T1000 (cell line): ENCODE measurements at regions not wholly inside any gene's neighbourhood (a gene's known extent, or its start where the extent isn't known, plus 50 kb on each side); places are given as distances from the start of the nearest gene placed in this dataset.

Source experiments
- DNase-seq: peaks from one replicate; lab custom pipeline; 2025; ENCODE audit warnings: mixed read lengths; lab: John Stamatoyannopoulos, UW

DNA sequence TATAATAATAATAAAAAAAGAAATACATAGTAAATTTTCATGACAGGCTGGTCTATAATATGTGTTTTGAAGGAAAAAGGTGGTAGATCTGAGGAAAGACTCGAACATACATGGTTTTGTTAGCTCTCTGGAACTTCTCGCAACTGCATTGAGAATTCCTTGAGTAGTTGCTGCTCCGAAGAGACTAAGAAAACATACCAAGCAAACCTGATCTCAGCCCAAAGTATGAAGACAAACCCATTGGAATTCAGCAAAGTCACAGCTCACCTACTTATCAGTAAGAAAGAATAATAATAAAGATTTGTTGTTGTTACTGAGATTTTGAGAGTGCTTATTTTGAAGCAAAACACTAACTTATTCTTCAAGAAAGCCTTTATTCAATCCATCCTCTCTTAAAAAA, 1107.1 kb upstream of the EYS start:
- no peak for DNase-seq

DNA sequence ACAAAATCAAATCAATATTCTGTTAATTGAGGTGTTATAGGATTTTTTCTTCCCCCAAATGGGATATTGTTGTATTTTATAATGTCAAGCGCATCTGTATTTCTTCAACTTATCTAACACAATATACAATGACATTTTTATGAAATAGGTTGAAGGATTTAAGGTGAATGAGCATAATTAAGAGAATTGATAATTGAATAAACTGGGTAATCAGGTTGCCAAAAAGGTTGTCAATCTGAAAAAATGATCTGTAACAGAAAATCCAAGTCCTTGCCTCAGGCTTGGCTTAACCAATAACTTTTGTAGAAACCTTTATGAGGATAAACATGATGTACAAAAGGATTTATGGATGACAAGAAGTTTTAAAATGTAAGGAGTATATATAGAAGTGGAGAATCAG, 1101.7 kb upstream of the EYS start:
- no peak for DNase-seq

GRCh38 chr6:66796987-66797386, 1090.0 kb upstream of the EYS start:
- no peak for DNase-seq

DNA sequence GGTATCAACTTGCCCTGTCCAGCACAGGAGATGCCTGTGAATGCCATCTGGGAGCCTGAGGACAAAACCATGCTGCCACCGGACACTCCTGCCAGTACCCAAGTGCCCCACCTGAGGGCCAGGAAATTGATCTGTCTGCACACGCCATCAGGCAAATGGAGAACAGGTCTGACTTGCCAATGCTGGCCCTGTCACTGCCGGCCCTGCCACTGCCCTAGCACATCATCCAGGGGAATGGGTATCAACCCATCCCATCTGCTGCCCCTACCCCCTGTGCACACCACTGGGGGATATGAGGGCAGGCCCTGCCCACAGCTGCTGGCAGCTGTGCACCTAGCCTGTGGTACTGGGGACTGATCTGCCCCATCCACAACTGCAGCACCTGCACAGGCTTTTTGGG, 1081.6 kb upstream of the EYS start:
- DNase-seq, result no peak

DNA sequence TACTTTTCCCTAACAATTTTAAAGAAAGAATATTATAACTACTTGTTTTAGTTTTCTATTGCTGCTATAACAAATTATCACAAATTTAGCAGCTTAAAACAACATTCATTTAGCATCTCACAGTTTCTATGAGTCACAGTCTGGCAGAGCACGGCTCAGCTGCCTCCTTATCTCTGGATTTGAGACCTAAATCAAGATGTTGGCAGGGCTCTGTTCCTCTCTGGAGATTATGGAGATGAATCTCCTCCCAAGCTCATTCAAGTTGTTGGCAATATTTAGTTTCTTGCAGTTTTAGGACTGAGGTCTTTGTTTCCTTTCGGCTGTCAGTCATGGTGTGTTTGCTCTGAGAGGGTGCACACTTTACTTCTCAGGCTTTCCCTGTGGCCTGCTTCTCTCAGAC, 1065.8 kb upstream of the EYS start:
- DNase-seq, result no peak

GRCh38 chr6:66771626-66772025, 1064.6 kb upstream of the EYS start:
- DNase-seq, result no peak

DNA sequence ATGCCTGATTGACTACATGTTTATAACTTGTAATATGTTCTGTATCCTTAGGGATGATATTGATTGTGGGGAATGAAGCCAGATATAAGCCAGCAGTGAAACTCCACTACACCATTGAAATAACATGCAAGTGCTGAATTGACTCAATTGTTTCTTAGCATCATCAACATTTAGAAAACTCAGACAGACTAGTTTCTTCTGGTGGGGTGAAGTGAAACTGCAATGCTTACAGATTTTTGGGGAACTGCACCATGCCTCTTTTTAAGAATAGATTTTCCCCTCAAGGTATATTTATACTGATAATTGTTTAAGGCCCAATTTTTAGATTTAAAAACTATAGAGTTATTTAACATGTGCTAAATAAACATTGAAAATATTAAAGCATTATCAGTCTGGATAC, 1044.6 kb upstream of the EYS start:
- DNase-seq, result no peak

DNA sequence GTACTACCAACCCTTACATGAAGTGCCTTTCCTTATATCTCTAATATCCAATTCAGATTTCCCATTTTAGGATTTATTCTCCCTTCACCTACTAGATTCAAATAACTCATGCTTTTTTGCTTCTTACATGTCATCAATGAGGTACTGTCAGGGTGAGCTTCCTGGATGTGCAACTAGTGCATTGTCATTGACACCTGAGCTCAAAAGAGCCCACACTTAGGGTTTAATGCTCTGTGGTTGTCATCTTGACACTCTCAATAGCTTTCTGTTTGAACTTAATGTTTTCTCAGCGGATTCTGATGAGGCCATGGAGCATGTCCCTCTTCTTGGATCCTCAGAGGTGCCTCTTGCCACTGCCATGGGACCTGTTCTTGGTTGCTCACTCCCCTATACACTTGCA, 1033.3 kb upstream of the EYS start:
- DNase-seq, result no peak

DNA sequence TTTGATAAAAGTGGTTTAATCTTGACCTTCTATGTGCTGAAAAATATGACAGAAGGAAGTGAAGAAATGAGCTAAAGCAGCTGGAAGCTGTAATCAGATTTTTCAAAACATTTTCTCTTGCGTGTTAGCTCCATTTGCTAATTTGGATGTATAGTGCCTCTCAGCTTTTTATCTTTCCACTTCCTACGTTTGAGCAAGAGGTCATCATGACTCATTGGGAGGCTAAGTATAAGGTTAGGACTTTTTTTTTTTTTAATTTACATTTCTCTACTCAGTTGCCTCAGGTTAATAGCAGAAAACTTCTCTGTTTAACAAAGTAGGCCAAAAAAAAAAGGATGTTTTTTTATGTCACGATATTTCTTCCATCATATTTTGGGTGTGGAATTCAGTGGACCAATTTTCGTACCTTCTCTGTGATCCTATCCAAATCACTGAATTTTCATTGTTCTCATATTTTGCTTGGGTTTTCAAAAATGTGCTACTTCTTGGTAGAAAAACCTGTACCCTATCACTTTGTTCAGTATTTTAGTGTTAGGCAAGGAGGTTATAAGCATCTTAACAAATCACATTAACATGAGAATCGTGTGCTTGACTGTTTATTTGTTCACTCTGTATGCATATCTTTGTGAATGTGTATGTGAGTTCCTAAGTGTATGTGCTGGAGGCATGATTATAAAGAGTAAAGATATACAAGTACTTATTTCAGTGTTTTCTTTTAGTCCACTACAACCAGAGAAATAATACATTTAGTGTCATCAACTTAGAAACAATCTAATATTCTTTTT, 1028.3 kb upstream of the EYS start:
- DNase-seq, result no peak

DNA sequence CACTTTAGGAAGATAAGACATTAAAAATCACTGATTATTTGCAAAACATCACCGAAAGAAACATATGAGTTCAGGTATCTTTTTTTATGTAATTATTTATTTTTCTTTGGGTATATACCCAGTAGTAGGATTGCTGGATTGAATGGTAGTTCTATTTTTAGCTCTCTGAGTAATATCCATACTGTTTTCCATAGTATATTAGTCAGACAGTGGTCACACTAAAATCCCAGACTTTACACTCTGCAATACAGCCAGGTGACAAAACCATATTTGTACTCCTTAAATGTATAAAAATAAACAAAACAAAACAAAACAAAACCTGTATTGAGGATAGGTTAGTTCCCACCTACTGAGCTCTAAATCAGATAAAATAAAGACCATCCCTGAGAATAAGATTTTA, 1024.3 kb upstream of the EYS start:
- DNase-seq, result no peak

- DNase-seq, result no peak
Measured at GRCh38 chr6:66725670-66726069, 1018.6 kb upstream of the EYS start.

GRCh38 chr6:66717801-66718200, 1010.8 kb upstream of the EYS start:
- DNase-seq, result no peak

GRCh38 chr6:66699385-66699784, 992.4 kb upstream of the EYS start:
- DNase-seq, result no peak

DNA sequence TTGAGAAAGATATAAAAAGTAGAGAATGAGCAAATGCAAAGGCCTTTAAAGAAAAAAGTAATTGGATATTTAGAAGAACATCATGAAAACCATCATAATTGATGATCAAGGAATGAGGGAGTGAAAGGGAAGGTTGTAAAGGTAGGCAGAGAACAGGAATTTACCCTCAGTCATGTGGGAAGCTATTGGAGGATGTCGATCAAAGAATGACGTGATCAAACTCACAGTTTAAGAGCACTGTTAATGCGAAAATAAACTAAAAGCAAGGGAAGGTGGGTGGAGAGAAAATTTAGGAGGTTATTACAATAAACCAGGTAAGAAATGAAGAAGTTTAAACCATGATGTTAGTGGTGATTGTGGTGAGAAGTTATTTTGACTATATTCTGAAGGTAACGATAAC, 982.6 kb upstream of the EYS start:
- no peak for DNase-seq

DNA sequence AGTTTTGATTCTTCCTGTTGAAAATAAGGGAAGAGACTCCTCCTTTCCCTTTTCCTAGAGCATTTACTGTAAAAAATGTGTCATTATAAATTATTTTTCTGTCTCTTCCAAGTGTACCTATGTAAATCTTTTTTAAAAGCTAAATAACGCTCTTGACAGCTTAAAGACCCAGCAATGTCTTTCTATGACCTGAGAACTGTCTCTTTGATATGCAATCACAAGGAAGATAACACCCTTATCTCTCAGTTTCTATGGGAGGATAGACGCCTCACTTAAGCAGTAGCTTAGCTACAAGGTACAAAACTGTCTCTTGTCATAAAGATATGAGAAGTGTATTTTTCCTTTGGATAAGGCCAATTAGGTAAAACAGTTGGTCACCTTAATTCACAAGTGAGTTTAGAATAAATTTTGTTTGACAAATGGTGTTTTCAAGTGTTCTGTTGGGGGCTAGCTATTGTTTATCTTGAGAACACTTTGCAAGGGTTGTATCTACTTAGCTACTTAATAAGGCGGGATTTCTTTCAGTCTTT, 980.6 kb upstream of the EYS start:
- no peak for DNase-seq

DNA sequence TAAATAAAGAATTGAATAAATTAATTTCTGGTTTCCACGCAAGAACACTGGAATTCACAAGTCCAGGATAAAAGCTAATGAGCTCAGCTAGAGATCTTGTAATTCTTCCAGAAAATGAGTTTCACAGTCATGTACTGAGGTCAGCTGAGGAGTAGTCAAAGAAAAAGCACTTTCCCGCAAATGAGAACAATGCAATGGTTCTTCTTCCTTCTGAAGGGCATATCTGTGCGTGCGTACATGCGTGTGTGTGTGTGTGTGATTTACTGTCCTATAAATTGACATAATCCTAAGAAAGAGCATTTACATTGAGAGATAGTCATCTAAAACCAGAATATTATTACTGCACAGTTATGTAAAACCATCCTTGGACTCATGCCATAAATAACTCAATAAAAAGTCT, 968.9 kb upstream of the EYS start:
- no peak for DNase-seq

DNA sequence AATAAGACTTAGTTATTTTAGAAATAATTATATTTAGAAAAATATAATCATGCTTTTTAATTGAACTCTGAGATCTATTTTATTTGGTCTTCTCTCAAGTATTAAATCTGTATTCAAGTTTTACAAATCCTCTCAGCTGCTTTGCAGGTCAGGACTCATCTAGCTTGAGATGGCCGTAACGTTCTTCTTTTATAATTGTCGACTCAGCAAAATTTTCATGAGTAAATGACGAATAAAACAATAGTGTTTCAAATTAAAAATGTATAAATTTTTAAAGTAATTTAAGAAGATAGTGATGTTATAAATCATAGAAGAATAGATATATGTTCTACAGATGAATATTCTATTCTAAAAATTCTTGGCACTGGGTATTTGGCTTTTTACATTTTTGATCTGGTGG, 957.1 kb upstream of the EYS start:
- DNase-seq, result no peak

DNA sequence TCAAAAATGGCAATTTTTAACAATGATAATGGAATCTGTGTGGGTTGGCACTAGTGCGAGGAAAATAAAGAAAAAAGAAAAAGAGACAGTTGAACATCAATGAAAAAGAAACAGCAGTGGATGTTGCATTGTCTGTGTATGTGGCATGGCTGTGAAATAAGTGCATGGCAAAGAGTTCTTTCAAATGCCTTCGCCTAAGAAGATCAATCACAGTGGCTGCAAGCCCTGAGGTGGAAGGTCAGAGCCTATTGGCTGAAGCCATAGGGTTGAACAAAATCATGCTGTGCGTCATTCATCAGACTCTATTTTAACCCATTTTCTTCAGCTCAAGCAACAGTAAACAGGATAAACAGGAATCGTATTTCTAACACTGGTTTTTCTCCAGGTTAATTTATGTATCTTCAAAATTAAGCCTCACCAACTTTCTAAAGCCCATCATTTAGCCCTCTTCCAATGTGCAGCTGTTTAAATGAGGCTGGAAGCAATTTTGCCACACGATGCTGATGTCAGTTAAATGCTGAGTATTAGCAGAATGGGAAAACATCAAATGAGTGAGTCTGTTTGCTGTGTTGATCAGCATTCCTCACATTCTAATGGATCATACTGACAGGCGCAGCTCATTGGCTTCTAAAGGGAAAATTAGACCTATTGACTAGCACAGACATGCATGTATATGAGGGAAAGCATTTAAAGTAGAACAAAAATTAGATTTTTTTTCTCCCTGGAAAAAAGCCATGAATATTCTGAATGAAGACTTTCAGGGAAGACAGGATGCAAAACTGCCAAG, 955.9 kb upstream of the EYS start:
- DNase-seq, result no peak

- no peak for DNase-seq
Measured at GRCh38 chr6:66662196-66662595, 955.2 kb upstream of the EYS start.

DNA sequence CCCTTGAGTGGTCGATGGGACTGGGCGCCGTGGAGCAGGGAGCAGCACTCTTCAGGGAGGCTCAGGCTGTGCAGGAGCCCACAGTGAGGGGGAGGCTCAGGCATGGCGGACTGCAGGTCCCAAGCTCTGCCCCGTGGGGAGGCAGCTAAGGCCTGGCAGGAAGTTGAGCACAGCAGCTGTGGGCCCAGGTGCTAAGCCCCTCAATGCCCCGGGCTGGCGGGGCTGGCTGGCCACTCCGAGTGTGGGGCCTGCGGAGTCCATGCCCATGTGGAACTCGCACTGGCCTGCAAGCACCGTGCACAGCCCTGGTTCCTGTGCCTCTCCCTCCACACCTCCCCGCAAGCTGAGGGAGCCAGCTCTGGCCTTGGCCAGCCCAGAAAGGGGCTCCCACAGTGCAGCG, 948.4 kb upstream of the EYS start:
- DNase-seq, result no peak

GRCh38 chr6:66638518-66638917, 931.5 kb upstream of the EYS start:
- no peak for DNase-seq

DNA sequence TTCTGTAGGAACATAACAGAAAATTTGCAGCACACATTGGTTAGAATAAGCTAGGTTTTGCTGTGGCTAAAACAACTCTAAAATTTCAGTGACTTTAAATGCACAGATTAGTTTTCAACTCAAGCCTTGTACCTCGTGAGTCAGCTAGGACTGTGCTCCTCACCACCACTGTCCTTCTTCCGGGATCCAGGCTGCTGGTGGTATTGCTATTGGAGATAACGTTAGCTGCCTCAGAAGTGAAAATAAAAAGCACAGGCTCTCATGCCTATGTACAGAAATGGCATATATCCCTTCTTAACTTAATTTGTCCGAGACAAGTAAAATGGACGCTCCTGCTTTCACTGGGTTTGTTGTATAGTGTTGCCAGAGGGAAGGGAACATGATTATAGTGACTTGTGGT, 931.1 kb upstream of the EYS start:
- DNase-seq, result no peak

GRCh38 chr6:66628917-66629316, 921.9 kb upstream of the EYS start:
- DNase-seq, result no peak
